ENCODE measurements at regions not wholly inside any gene's neighbourhood (a gene's known extent, or its start where the extent isn't known, plus 50 kb on each side); places are given as distances from the start of the nearest gene placed in this dataset.

DNA sequence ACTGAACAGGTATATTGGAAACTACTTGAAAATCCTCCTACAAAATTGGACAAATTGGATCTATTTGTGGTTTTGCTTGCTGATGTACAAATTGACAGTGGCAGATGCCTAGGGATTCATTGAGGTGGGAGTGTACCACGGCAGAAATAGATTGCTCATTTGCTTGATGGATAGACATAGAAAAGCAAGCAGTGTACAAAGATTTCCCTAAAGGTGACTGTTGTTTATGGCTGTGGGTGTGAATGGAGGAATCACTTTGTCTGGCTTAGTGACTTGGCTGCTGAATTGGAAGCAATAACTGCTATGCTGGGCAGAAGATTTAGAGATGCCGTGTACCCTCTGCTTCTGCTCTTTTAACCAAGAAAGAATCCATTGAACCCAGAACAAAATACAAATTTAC is 191.0 kb upstream of the GRID2 start:
- no peak for DNase-seq (ENCODE audit: low spot score)

DNA sequence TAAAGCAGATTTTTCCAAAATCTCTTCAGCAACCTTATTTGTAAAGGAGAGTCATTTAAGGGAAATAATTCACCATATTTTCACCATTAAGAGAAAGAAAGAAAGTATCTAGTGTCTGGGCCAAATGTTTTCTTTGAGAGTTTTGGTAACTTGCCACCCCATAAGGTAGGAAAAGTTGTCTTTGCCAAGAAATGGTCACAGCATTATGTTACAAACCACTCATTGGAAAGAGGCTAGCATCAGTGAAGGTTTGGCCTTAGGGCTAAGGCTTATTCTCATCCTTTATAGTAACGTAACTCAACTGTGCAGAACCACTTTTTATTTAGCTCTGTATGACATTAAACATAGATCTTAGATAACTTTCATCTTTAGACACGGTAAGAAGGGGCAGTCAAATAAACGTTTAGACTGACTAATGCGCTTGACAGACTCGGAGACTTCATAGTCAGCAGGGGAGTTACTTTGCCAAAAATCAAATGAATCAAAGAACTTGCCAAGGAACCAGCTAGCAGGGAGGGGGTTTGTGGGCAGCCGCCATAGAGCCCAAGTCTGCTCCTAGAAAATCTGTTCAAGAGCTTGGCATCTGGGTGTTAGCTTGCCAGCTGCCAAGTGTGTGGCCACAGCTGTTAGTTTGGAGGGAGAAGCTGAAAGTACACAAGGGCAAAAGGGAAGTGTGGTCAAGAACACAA is 182.8 kb upstream of the GRID2 start:
- DNase-seq (ENCODE audit: low spot score) = no peak

- DNase-seq (ENCODE audit: low spot score) = no peak
Observed at GRCh38 chr4:92122911-92123310, 180.9 kb upstream of the GRID2 start.

- no peak for DNase-seq (ENCODE audit: low spot score)
Observed at GRCh38 chr4:92128676-92129075, 175.1 kb upstream of the GRID2 start.

DNA sequence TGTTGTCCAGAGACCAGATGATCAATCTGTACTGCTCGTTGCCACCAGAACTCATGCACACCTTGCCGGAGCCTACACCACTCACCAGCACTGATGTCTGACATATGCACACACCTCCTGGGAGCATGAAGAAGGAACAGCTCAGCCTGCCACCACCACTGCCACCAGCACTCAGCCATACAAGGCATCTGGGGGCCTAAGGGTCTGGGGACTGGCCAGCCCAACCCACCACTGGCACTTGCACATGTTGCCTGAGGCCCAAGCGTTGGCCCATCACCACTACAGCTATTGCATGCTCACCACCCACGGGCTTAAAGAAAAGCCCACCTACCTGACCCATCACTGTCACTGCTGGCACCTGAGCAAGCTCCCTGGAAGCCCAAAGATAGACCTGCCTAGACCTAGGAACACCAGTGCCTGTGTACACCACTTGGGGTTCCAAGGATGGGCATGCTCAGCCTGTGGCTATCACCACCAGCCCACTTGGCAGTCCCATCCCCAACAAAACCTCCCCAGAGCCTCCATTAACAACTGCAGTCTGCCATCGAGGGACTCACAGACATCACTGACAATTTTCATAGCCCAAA is 174.3 kb upstream of the GRID2 start:
- DNase-seq (ENCODE audit: low spot score) = no peak

GRCh38 chr4:92136434-92136833 is 167.3 kb upstream of the GRID2 start:
- no peak for DNase-seq (ENCODE audit: low spot score)

DNA sequence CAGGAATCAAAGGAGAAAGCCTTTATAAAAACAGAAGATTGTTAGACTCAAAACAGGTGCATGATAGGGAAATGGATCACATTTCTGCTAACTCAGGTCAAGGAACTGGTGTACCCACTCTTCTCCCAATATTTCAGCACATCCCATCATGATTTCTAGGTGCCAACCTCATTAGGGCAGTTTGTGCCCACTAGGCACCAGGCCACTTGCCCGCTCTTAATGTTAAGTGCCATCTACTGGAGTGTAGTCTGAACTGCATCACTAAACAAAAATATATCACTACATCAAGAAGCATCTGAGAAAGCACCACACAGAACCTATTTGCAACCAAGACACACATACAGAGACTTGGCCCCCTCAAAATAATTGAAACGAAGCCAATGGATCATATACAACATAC is 140.4 kb upstream of the GRID2 start:
- DNase-seq (ENCODE audit: low spot score) = peak; percentile 38

GRCh38 chr4:92170340-92170739 is 133.4 kb upstream of the GRID2 start:
- no peak for DNase-seq (ENCODE audit: low spot score)

DNA sequence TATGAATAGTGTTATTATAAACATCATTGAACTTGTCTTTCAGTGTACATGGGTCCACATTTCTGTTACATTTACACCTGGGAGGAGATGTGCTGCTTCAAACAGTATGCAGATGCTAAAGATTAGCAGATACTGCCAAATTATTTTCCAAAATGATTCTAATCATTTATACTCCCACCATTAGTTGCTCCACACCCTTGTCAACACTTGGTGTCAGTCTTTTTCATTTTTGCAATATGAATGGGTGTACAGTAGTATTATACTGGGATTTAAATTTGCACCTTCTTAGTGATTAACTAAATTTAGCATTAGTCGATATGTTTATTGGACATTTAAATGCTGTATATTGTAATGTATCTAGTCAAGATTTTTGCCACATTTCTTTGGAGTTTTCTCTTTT is 131.6 kb upstream of the GRID2 start:
- peak; percentile 3 for DNase-seq (ENCODE audit: low spot score)

GRCh38 chr4:92175250-92175649 is 128.5 kb upstream of the GRID2 start:
- no peak for DNase-seq (ENCODE audit: low spot score)

DNA sequence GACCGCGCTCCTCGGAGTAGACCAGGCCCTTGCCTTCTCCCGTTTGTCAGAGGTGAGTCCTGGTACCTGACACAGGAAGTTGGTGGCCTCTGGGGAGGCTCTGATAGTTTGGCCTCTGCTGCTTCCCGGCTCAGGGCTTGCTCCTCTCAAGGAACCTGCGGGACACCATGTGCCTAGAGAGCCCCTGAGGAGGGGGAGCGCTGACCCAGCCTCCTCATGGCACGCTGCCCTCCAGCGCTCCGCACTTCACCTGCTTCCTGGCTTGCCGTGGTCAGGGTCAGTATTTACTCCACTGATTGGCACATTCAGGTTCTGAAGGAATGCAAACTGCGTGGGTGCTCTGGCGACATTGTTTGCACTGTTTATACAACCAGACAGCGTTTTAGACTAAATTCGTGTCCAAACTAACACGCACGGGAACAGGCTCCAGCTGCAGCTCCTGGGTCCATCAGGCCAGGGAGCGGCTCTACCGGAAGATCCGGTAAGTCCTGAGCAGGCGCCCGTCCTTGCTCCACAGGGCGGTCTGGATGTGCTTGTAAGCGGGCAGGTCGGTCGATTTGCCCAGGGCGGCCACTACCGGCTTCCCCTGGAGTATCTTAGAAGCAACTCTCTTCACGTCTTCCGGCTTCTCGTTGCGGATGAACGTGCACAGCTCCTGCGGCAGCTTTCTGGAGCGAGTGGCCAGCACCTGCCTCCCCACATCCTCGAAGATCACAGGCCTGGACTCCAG is 121.6 kb upstream of the GRID2 start:
- no peak for DNase-seq (ENCODE audit: low spot score)

DNA sequence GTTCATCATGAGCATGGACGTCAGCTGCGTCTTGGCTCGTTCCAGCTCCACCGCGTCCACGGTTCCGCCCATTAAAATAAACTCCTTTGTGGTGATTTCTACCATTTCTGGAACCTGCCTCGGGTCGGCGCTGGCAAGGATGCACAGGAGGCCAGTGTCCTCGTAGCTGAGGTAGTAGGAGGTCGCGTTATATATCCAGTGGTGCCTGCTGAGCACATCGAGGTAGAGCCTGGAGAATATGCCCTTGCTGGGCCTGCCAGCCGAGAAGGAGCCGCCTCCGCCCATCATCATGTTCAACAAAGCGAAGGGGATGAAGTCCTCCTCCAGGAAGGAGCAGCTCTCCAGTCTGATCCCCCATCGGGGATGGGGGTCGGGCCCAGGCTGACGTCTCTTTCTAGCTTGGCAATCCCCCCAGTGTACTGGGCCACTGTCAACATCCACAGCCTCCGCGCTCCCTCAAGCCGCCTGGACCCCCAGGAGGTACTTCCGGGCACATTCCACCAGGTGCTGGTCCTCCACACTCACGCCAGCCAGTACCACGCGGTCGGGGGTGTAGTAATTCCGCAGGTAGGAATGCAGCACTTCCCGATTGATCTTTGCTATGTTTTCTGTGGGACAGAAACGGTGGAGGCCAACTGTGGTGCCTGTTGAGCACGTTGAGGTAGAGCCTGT is 120.9 kb upstream of the GRID2 start:
- DNase-seq (ENCODE audit: low spot score) = no peak

- DNase-seq (ENCODE audit: low spot score) = no peak
Observed at GRCh38 chr4:92183825-92184224, 119.9 kb upstream of the GRID2 start.

DNA sequence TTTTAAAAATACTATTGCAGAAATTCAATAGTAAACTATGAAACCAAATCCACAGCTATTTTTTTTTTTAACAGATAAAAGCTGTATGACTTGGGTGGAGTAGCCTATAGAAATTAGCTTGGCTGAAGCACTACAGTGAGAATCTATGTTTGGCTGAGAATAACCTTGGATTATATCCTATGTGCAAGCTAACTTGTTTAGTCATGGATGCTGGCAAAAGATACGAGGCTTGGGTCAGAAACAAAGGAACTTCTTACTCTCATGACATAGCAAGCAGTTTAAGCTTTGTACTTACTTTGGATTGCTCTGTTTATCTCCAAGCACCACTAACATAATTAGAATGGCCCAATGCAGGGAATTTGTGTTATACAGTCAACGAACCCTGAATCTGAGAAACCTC is 119.2 kb upstream of the GRID2 start:
- no peak for DNase-seq (ENCODE audit: low spot score)

DNA sequence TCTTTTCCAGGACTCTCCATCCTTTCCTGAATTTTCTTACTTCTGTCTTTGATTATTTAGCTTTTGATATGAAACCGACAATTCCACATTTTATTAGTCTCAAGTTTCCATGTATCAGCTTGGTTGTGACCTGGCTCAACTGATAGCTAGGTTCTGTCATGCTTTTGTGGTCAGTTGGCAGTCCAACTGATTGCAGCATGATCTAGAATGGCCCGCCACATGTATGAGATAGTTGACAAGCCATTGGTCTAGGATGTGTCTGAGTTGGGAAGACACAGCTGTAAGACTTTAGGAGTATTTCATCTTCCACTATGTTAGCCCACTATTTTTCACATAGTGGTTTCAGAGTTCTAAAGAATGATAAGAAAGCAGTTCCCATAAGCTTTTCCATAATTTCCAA is 117.5 kb upstream of the GRID2 start:
- DNase-seq (ENCODE audit: low spot score) = no peak

- no peak for DNase-seq (ENCODE audit: low spot score)
Observed at GRCh38 chr4:92189146-92189545, 114.6 kb upstream of the GRID2 start.

GRCh38 chr4:92198711-92199110 is 105.1 kb upstream of the GRID2 start:
- no peak for DNase-seq (ENCODE audit: low spot score)

GRCh38 chr4:92199135-92199534 is 104.6 kb upstream of the GRID2 start:
- DNase-seq (ENCODE audit: low spot score) = no peak

DNA sequence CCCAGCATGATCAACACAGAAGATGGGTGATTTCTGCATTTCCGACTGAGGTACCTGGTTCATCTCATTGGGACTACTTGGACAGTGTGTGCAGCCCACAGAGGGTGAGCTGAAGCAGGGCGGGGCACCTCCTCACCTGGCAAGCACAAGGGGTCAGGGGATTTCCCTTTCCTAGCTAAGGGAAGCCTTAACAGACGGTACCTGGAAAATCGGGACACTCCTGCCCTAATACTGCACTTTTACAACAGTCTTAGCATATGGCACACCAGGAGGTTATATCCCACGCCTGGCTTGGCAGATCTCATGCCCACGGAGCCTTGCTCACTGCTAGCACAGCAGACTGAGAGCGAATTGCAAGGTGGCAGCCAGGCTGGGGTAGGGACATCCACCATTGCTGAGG is 92.9 kb upstream of the GRID2 start:
- no peak for DNase-seq (ENCODE audit: low spot score)

GRCh38 chr4:92215476-92215875 is 88.3 kb upstream of the GRID2 start:
- DNase-seq (ENCODE audit: low spot score) = no peak

DNA sequence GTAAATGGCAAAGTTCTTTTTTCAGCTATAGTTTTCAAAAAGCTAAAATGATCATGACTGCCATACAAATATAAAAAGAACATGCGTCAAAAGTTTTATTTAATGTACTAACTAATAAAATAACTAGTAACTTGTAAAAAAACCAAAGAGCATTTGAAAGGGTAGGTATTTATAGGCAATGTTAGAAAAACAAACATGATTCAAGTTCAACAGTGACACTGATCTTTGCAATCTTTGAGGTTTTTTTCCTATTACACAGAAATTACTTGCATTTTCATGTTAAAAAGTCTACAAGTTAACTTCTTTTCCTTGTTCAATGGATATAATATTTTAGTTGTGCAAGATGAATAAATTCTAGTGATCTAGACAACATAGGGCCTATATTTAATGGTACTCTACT is 72.3 kb upstream of the GRID2 start:
- no peak for DNase-seq (ENCODE audit: low spot score)

DNA sequence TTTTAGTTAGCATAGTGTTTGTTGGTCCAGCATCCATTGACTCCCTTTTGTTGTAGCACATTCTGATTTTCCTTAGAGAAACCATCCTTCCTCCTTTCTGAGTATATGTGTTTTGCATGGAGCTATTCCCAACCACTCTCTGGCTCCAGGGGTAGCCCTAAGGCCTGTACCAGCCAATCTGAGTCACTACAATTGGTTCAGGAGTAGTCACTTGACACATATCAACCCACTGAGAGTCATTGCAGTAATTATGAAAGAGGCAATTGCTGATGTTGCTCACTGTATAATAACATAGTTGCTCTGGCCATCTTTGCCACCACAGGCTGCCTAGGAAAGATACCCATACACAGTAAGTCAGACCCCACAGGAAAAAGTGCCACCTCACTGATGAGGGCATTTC is 71.2 kb upstream of the GRID2 start:
- DNase-seq (ENCODE audit: low spot score) = no peak
